Stimulated activated CD4-positive, alpha-beta T cell treated with anti-CD3 and anti-CD28 coated beads, Interleukin-15, amount 100 ng/mL, for 1 hour (primary cell): ENCODE measurements at regions not wholly inside any gene's neighbourhood (a gene's known extent, or its start where the extent isn't known, plus 50 kb on each side); places are given as distances from the start of the nearest gene placed in this dataset.

Experiments used
- DNase-seq, 2 donors: peaks; one replicate each; pipeline ENCODE4 v3.0.0-alpha.2; 2020; ENCODE audit warnings: low read depth in 1 of 2, low spot score in 1 of 2

- no peak for DNase-seq
Observed at GRCh38 chrX:20393944-20394343, 127.2 kb upstream of the RPS6KA3 start.

GRCh38 chrX:20388594-20388993, 121.9 kb upstream of the RPS6KA3 start:
- DNase-seq, result no peak

GRCh38 chrX:20383477-20383876, 116.8 kb upstream of the RPS6KA3 start:
- DNase-seq, result no peak

GRCh38 chrX:20382518-20383297, 116.0 kb upstream of the RPS6KA3 start:
- DNase-seq, result no peak

GRCh38 chrX:20382082-20382481, 115.4 kb upstream of the RPS6KA3 start:
- DNase-seq, result no peak

- no peak for DNase-seq
Observed at GRCh38 chrX:20378233-20378920, 111.7 kb upstream of the RPS6KA3 start.

- no peak for DNase-seq
Observed at GRCh38 chrX:20374900-20375438, 108.3 kb upstream of the RPS6KA3 start.

GRCh38 chrX:20374450-20374849, 107.7 kb upstream of the RPS6KA3 start:
- DNase-seq, result no peak

GRCh38 chrX:20373063-20373462, 106.4 kb upstream of the RPS6KA3 start:
- DNase-seq, result no peak

GRCh38 chrX:20372533-20372932, 105.8 kb upstream of the RPS6KA3 start:
- DNase-seq, result no peak

GRCh38 chrX:20369468-20369867, 102.8 kb upstream of the RPS6KA3 start:
- DNase-seq, result no peak

- DNase-seq, result no peak
Observed at GRCh38 chrX:20364238-20364637, 97.5 kb upstream of the RPS6KA3 start.

GRCh38 chrX:20363275-20363674, 96.6 kb upstream of the RPS6KA3 start:
- no peak for DNase-seq

GRCh38 chrX:20362268-20363267, 95.9 kb upstream of the RPS6KA3 start:
- DNase-seq, result no peak

- no peak for DNase-seq
Observed at GRCh38 chrX:20361890-20362262, 95.2 kb upstream of the RPS6KA3 start.

GRCh38 chrX:20361081-20361889, 94.6 kb upstream of the RPS6KA3 start:
- no peak for DNase-seq

GRCh38 chrX:20355187-20355586, 88.5 kb upstream of the RPS6KA3 start:
- no peak for DNase-seq

GRCh38 chrX:20354505-20354904, 87.8 kb upstream of the RPS6KA3 start:
- DNase-seq, result no peak

- DNase-seq, result no peak
Observed at GRCh38 chrX:20352935-20353336, 86.2 kb upstream of the RPS6KA3 start.

- no peak for DNase-seq
Observed at GRCh38 chrX:20352504-20352903, 85.8 kb upstream of the RPS6KA3 start.
